ENCODE measurements at regions not wholly inside any gene's neighbourhood (a gene's known extent, or its start where the extent isn't known, plus 50 kb on each side); places are given as distances from the start of the nearest gene placed in this dataset.
"Not testable (repeated sequence)": the region's sequence is repeated elsewhere in the genome, so short reads cannot be mapped to it uniquely, and the experiment has no call there.

DNA sequence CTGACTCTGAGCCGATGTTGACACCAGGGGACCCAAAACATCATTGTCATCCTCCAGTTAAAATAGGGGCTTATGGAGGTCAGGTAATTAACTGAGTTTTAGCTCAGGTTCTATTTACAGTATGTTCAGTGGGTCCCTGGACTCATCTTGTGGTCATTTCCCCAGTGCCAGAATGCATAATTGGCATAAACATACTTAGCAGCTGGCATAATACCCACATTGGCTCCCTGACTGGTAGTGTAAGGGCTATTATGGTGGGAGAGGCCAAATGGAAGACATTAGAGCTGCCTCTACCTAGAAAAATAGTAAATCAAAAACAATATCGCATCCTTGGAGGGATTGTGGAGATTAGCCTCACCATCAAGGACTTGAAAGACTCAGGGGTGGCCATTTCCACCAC is 350.9 kb downstream of the C12orf75 start:
- no peak for DNase-seq (ENCODE audit: low read depth)
- H3K4me3 ChIP-seq (ENCODE audit: low read depth, low read length): no peak overlapping the region
- TF ChIP-seq, protein P1, sequence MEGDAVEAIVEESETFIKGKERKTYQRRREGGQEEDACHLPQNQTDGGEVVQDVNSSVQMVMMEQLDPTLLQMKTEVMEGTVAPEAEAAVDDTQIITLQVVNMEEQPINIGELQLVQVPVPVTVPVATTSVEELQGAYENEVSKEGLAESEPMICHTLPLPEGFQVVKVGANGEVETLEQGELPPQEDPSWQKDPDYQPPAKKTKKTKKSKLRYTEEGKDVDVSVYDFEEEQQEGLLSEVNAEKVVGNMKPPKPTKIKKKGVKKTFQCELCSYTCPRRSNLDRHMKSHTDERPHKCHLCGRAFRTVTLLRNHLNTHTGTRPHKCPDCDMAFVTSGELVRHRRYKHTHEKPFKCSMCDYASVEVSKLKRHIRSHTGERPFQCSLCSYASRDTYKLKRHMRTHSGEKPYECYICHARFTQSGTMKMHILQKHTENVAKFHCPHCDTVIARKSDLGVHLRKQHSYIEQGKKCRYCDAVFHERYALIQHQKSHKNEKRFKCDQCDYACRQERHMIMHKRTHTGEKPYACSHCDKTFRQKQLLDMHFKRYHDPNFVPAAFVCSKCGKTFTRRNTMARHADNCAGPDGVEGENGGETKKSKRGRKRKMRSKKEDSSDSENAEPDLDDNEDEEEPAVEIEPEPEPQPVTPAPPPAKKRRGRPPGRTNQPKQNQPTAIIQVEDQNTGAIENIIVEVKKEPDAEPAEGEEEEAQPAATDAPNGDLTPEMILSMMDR (IDR thresholded peaks at IDR 0.05; ENCODE audit: insufficient read depth, low read depth, low read length): no peak

GRCh38 chr12:105682821-105683220 is 352.3 kb downstream of the C12orf75 start:
- DNase-seq (ENCODE audit: low read depth); H3K4me3 ChIP-seq (ENCODE audit: low read depth, low read length): not testable (repeated sequence)

GRCh38 chr12:105683836-105684235 is 353.3 kb downstream of the C12orf75 start:
- not testable (repeated sequence) for DNase-seq (ENCODE audit: low read depth)

GRCh38 chr12:105698075-105698474 is 367.6 kb downstream of the C12orf75 start:
- H3K4me3 ChIP-seq (ENCODE audit: low read depth, low read length): no peak overlapping the region
- peak; percentile 6 for DNase-seq (ENCODE audit: low read depth)
- TF ChIP-seq, protein P1 (IDR thresholded peaks at IDR 0.05; ENCODE audit: insufficient read depth, low read depth, low read length): no peak

More at GRCh38 chr12:105683836-105684235, 353.3 kb downstream of the C12orf75 start:
- H3K4me3 ChIP-seq (ENCODE audit: low read depth, low read length): not testable (repeated sequence)

DNA sequence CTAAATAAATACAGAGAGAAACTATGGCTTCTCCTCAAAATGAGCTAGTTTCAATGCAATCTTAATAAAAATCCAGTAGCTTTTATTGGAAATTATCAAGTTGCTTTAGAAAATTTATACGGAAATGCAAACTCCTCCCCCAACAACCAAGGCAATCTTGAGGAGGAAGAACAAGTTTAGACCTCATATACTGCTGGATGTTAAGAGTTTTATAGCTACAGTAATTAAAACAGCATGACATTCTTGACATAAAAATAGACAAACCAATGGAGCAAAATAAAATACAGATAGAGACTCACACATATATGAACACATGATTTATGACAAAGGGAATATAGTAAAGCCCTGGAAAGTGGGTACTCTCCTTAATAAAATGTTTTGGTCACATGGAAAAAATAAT is 368.7 kb downstream of the C12orf75 start:
- H3K4me3 ChIP-seq (ENCODE audit: low read depth, low read length): no peak overlapping the region

GRCh38 chr12:105704787-105705186 is 374.3 kb downstream of the C12orf75 start:
- TF ChIP-seq, protein P1 (IDR thresholded peaks at IDR 0.05; ENCODE audit: insufficient read depth, low read depth, low read length): no peak
- H3K4me3 ChIP-seq (ENCODE audit: low read depth, low read length): no peak overlapping the region
- DNase-seq (ENCODE audit: low read depth): no peak

More for the DNA sequence above, 368.7 kb downstream of the C12orf75 start:
- TF ChIP-seq, protein P1 (IDR thresholded peaks at IDR 0.05; ENCODE audit: insufficient read depth, low read depth, low read length): no peak
- DNase-seq (ENCODE audit: low read depth): no peak

DNA sequence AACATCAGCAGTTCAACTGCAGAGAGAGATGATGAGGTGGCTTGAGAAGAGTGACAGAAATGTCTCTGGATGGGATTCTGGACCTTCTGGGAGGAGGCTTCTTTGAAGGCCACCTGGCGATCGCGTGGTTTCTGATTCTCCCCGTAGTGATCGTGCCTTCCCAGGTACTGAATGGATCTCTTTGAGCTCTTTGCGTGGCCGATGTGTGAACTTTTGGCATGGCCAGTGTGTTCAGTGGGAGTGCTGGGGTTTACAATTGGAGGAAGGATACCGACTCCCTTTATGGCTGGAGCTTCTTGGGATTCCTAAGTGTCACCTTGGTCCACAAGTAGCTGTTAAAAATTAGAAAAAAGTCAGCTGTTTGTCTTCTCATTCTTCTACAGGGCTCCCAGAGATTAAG is 374.7 kb downstream of the C12orf75 start:
- TF ChIP-seq, protein P1 (IDR thresholded peaks at IDR 0.05; ENCODE audit: insufficient read depth, low read depth, low read length): no peak

DNA sequence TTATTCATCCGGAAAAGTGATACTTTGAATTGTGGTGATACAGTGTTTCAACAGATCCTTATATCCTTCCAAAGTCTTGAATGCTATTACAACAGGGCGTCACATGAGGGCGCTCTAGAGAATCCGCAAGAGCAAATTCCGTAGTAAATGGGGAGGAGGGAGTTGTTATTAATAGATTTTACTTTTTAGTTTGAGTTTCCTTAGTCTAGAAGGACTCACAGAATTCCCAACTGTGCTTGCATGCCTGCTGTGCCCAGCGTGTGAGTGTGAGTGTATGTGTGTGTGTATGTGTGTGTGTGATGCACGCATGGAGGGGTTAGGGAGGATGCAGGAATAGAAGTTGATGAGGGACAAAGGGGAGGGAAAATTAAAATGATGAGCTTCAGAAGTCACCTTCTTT is 375.3 kb downstream of the C12orf75 start:
- peak; percentile 75 for DNase-seq (ENCODE audit: low read depth)
- TF ChIP-seq, protein P1 (IDR thresholded peaks at IDR 0.05; ENCODE audit: insufficient read depth, low read depth, low read length): peak; percentile 86
- H3K4me3 ChIP-seq (ENCODE audit: low read depth, low read length): no peak overlapping the region

More for the DNA sequence above, 374.7 kb downstream of the C12orf75 start:
- DNase-seq (ENCODE audit: low read depth): no peak
- no peak overlapping the region for H3K4me3 ChIP-seq (ENCODE audit: low read depth, low read length)

Measured in fibroblast of villous mesenchyme (primary cell).